ENCODE measurements at regions not wholly inside any gene's neighbourhood (a gene's known extent, or its start where the extent isn't known, plus 50 kb on each side); places are given as distances from the start of the nearest gene placed in this dataset.

DNA sequence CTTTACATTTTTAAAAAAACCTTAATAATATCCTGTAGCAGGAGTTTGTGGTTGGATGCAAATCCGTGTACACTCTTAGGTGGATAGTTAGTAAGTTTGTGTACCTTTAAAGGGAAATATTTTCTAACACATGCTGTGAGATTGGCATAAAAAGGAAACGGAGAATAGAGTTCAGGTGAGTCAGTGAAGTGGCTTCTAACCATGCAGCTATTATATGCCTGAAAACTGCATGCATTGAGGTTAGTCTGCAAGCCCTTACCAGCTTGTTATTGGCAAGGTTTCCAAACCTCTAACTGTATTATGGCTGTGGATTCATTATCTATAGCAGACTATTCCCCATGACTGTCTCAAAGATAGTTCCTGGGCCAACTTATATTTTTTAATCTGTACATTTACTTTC is 420.6 kb upstream of the MMS22L start:
- TF ChIP-seq, protein P1, sequence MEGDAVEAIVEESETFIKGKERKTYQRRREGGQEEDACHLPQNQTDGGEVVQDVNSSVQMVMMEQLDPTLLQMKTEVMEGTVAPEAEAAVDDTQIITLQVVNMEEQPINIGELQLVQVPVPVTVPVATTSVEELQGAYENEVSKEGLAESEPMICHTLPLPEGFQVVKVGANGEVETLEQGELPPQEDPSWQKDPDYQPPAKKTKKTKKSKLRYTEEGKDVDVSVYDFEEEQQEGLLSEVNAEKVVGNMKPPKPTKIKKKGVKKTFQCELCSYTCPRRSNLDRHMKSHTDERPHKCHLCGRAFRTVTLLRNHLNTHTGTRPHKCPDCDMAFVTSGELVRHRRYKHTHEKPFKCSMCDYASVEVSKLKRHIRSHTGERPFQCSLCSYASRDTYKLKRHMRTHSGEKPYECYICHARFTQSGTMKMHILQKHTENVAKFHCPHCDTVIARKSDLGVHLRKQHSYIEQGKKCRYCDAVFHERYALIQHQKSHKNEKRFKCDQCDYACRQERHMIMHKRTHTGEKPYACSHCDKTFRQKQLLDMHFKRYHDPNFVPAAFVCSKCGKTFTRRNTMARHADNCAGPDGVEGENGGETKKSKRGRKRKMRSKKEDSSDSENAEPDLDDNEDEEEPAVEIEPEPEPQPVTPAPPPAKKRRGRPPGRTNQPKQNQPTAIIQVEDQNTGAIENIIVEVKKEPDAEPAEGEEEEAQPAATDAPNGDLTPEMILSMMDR (IDR thresholded peaks at IDR 0.05) = no peak
- no peak for TF ChIP-seq POLR2A (IDR thresholded peaks at IDR 0.05)
